Endodermal cell (in vitro differentiated cells): ENCODE measurements at regions not wholly inside any gene's neighbourhood (a gene's known extent, or its start where the extent isn't known, plus 50 kb on each side); places are given as distances from the start of the nearest gene placed in this dataset.

Experiments used
- DNase-seq: peaks from one replicate; pipeline ENCODE4 v3.0.0-alpha.2; 2017
- H3K27ac ChIP-seq: 2 replicates; pipeline ENCODE4 v1.5.1; 2013; ENCODE audit warnings: mild to moderate bottlenecking, low read depth, low read length, moderate library complexity
- H3K27me3 ChIP-seq: 2 replicates; pipeline ENCODE4 v1.6.1; 2013; ENCODE audit warnings: mild to moderate bottlenecking, low read length, moderate library complexity; ENCODE audit not compliant: insufficient read depth, control insufficient read depth, poor library complexity, severe bottlenecking
- H3K36me3 ChIP-seq: 2 replicates; pipeline ENCODE4 v1.7.0; 2013; ENCODE audit warnings: mild to moderate bottlenecking, low read length, moderate library complexity; ENCODE audit not compliant: control insufficient read depth, insufficient read depth
- H3K4me1 ChIP-seq: one replicate; pipeline ENCODE4 v1.7.0; 2013; ENCODE audit warnings: low read length; ENCODE audit not compliant: control insufficient read depth, insufficient read depth
- H3K4me3 ChIP-seq: 2 replicates; pipeline ENCODE4 v1.5.1; 2013; ENCODE audit warnings: mild to moderate bottlenecking, low read length, moderate library complexity
- H3K9ac ChIP-seq: 2 replicates; pipeline ENCODE4 v1.6.1; 2013; ENCODE audit warnings: mild to moderate bottlenecking, low read length, moderate library complexity; ENCODE audit not compliant: poor library complexity, severe bottlenecking; ENCODE audit errors: extremely low read depth
- H3K9me3 ChIP-seq: 2 replicates; pipeline ENCODE4 v1.6.1; 2013; ENCODE audit warnings: mild to moderate bottlenecking, low read length, moderate library complexity; ENCODE audit not compliant: control insufficient read depth
- H3K27ac Mint-ChIP-seq: 2 replicates; pipeline ENCODE4 v1.8.0; 2020; ENCODE audit warnings: mixed read lengths
- H3K27me3 Mint-ChIP-seq: 2 replicates; pipeline ENCODE4 v1.8.0; 2021; ENCODE audit warnings: mild to moderate bottlenecking, mixed read lengths; ENCODE audit not compliant: insufficient read depth
- H3K36me3 Mint-ChIP-seq: 2 replicates; pipeline ENCODE4 v1.8.0; 2020; ENCODE audit warnings: low read depth, mixed read lengths
- H3K4me1 Mint-ChIP-seq: 2 replicates; pipeline ENCODE4 v1.8.0; 2020; ENCODE audit warnings: mixed read lengths
- H3K4me3 Mint-ChIP-seq: 2 replicates; pipeline ENCODE4 v1.8.0; 2020; ENCODE audit warnings: mild to moderate bottlenecking, moderate library complexity, mixed read lengths
- H3K9me3 Mint-ChIP-seq: 2 replicates; pipeline ENCODE4 v1.8.0; 2020; ENCODE audit warnings: mild to moderate bottlenecking, mixed read lengths
- WGBS, 2 experiments: methylation state at CpG; one replicate each; pipeline versions ENCODE4 v1.1.5 to v1.1.7; 2013; ENCODE audit warnings: missing lambda C conversion rate in 2 of 2, mixed read lengths in 1 of 2; ENCODE audit not compliant: insufficient coverage in 1 of 2, insufficient read length in 1 of 2; 5-methylcytosine and 5-hydroxymethylcytosine counted together
- TF ChIP-seq, protein P1 (sequence below): fragments of 200-600 bp; sonication (generic); conservative IDR thresholded peaks from 2 replicates; pipeline ENCODE4 v1.5.0; 2021; ENCODE audit warnings: antibody characterized with exemption, mild to moderate bottlenecking

- peaks cover 5% of the 10 kb centered on the region for H3K9me3 Mint-ChIP-seq
- Histone ChIP-seq H3K36me3 (no peaks in the 10 kb centered on the region), H3K9me3 (no peaks in the 10 kb centered on the region), H3K9ac (no peak overlapping the region), H3K27ac (no peak overlapping the region), H3K4me1 (peaks cover 22% of the 10 kb centered on the region), H3K4me3 (no peak overlapping the region), H3K27me3 (peaks cover 44% of the 10 kb centered on the region)
- H3K36me3 Mint-ChIP-seq = no peaks in the 10 kb centered on the region
- TF ChIP-seq, protein P1, sequence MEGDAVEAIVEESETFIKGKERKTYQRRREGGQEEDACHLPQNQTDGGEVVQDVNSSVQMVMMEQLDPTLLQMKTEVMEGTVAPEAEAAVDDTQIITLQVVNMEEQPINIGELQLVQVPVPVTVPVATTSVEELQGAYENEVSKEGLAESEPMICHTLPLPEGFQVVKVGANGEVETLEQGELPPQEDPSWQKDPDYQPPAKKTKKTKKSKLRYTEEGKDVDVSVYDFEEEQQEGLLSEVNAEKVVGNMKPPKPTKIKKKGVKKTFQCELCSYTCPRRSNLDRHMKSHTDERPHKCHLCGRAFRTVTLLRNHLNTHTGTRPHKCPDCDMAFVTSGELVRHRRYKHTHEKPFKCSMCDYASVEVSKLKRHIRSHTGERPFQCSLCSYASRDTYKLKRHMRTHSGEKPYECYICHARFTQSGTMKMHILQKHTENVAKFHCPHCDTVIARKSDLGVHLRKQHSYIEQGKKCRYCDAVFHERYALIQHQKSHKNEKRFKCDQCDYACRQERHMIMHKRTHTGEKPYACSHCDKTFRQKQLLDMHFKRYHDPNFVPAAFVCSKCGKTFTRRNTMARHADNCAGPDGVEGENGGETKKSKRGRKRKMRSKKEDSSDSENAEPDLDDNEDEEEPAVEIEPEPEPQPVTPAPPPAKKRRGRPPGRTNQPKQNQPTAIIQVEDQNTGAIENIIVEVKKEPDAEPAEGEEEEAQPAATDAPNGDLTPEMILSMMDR = no peak
- H3K4me3 Mint-ChIP-seq = no peak overlapping the region
- H3K27ac Mint-ChIP-seq = no peak overlapping the region
- peaks cover 26% of the 10 kb centered on the region for H3K4me1 Mint-ChIP-seq
- no CpG with 5 or more reads among the region's 1 CpG for WGBS, 2 experiments
- peaks cover 57% of the 10 kb centered on the region for H3K27me3 Mint-ChIP-seq
- DNase-seq = no peak
Measured at GRCh38 chr11:121706884-121707420, 254.2 kb upstream of the SORL1-AS1 start.

DNA sequence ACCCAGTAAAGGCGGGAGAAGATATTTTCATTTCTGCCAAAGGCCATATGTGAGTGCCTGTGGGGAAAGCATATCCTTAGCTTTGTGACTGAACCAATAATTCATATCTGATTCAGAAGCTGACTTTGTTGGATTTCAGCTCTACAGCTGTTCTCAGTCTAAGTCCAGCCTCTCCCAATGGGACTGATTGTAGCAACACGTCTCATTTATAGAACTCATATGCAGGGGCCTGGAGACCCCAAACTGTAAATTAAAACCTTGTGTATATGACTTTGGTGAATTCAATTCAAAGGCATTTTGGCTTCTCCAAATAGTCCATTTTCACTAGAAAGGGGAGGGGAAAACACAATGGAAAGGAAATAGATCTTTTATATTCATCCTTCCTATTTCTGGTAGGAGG lies 250.4 kb upstream of the SORL1-AS1 start:
- Histone ChIP-seq H3K4me3 (no peak overlapping the region), H3K27me3 (peaks cover 44% of the 10 kb centered on the region), H3K9ac (no peak overlapping the region), H3K27ac (no peak overlapping the region), H3K36me3 (no peaks in the 10 kb centered on the region), H3K4me1 (peaks cover 11% of the 10 kb centered on the region), H3K9me3 (no peaks in the 10 kb centered on the region)
- Mint-ChIP-seq H3K4me1 (peaks cover 25% of the 10 kb centered on the region), H3K27ac (no peak overlapping the region), H3K9me3 (peaks cover 5% of the 10 kb centered on the region), H3K4me3 (no peak overlapping the region), H3K27me3 (peaks cover 56% of the 10 kb centered on the region), H3K36me3 (no peaks in the 10 kb centered on the region)
- TF ChIP-seq, protein P1 = no peak
- 89 to 100% methylated on average over 2 of the region's 2 CpGs for WGBS, 2 experiments
- no peak for DNase-seq

DNA sequence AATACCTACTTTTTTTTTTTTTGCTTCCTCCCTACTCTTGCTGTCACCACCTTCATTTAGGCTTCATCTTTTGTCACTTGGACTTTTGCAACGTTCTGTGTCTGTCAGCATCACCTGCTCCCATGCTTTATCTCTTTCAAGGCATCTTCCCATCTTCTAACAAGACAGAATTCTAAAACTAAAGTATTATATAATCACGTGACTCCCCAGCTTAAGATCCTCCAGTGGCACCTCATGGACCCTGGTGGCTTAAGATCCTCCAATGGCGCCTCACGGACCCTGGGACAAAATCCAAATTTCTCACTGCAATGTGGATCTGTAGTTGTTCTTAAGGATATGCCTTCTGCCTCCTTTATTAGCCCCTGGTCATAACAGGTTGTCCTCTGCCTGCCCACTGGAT lies 248.2 kb upstream of the SORL1-AS1 start:
- Histone ChIP-seq H3K27me3 (peaks cover 28% of the 10 kb centered on the region), H3K4me1 (no peaks in the 10 kb centered on the region), H3K9ac (no peak overlapping the region), H3K27ac (no peak overlapping the region), H3K9me3 (no peaks in the 10 kb centered on the region), H3K36me3 (no peaks in the 10 kb centered on the region), H3K4me3 (no peak overlapping the region)
- no peak overlapping the region for H3K4me3 Mint-ChIP-seq
- peaks cover 38% of the 10 kb centered on the region for H3K27me3 Mint-ChIP-seq
- H3K4me1 Mint-ChIP-seq = peaks cover 21% of the 10 kb centered on the region
- H3K36me3 Mint-ChIP-seq = no peaks in the 10 kb centered on the region
- H3K27ac Mint-ChIP-seq = no peak overlapping the region
- TF ChIP-seq, protein P1 = no peak
- DNase-seq = no peak
- 88 to 93% methylated on average over 4 of the region's 4 CpGs for WGBS, 2 experiments
- peaks cover 5% of the 10 kb centered on the region for H3K9me3 Mint-ChIP-seq
